ENCODE measurements at regions not wholly inside any gene's neighbourhood (a gene's known extent, or its start where the extent isn't known, plus 50 kb on each side); places are given as distances from the start of the nearest gene placed in this dataset.

- TF ChIP-seq, protein P1, sequence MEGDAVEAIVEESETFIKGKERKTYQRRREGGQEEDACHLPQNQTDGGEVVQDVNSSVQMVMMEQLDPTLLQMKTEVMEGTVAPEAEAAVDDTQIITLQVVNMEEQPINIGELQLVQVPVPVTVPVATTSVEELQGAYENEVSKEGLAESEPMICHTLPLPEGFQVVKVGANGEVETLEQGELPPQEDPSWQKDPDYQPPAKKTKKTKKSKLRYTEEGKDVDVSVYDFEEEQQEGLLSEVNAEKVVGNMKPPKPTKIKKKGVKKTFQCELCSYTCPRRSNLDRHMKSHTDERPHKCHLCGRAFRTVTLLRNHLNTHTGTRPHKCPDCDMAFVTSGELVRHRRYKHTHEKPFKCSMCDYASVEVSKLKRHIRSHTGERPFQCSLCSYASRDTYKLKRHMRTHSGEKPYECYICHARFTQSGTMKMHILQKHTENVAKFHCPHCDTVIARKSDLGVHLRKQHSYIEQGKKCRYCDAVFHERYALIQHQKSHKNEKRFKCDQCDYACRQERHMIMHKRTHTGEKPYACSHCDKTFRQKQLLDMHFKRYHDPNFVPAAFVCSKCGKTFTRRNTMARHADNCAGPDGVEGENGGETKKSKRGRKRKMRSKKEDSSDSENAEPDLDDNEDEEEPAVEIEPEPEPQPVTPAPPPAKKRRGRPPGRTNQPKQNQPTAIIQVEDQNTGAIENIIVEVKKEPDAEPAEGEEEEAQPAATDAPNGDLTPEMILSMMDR (IDR thresholded peaks at IDR 0.05) = no peak
- TF ChIP-seq POLR2A (IDR thresholded peaks at IDR 0.05) = no peak
These were observed 151.3 kb upstream of the IRX2 start for GRCh38 chr5:2902742-2903297.
